Activated CD4-positive, alpha-beta T cell treated with anti-CD3 and anti-CD28 coated beads, Interleukin-2, amount 50 U/mL, for 48 hours (primary cell): ENCODE measurements at regions not wholly inside any gene's neighbourhood (a gene's known extent, or its start where the extent isn't known, plus 50 kb on each side); places are given as distances from the start of the nearest gene placed in this dataset.

ENCODE experiments used
- DNase-seq, 2 experiments: peaks; one replicate each; pipeline ENCODE4 v3.0.0-alpha.2; 2020

- DNase-seq: no peak
Observed at GRCh38 chr1:34668063-34668462, 86.8 kb upstream of the GJB5 start.

- no peak for DNase-seq
Observed at GRCh38 chr1:34670982-34671381, 83.9 kb upstream of the GJB5 start.

- no peak for DNase-seq
Observed at GRCh38 chr1:34671887-34672286, 83.0 kb upstream of the GJB5 start.

DNA sequence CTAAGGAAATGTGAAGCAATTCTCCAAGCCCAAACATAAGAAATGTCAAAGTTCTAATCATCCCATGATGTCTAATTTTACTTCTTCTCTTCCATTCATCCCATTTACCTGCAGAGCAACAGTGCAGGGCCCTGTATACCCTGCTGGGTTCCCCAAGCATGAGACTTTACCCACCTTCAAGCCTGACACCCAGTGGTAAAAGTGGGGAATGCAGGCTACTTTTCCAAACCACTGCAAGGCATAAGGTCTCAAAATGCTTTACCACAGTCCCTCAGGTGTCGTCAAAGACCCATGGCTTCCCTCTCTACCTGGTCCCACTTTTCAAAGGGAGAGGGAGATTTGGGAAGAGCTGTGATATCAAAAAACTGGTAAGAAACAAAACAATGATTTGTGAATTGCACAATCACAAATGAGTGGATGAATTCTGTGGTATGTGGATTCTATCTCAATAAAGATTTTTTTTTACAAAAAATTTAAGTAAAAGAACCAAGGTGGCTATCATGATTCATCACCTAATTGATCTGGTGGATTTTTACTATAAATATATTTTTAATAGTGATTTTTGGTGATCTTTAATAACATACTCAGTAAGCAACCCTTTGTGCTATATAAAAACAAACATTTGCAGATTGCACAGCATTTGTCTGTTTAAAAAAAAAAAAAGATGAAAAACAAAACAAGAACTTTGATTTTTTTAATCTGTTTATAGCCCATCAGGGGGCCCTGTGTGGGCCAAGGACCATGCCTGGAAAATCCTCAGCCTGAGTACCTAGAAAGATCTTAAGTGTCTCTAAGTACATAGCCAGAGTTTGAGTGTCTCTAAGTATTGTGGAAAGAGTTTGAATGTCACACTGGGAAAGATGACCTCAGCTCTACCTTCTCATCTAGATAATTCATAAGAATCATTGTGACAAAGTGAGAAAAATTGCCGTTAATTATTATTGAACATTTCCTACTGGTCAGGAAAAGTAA is 73.1 kb upstream of the GJB5 start:
- DNase-seq: peak; percentile 50 to 62

DNA sequence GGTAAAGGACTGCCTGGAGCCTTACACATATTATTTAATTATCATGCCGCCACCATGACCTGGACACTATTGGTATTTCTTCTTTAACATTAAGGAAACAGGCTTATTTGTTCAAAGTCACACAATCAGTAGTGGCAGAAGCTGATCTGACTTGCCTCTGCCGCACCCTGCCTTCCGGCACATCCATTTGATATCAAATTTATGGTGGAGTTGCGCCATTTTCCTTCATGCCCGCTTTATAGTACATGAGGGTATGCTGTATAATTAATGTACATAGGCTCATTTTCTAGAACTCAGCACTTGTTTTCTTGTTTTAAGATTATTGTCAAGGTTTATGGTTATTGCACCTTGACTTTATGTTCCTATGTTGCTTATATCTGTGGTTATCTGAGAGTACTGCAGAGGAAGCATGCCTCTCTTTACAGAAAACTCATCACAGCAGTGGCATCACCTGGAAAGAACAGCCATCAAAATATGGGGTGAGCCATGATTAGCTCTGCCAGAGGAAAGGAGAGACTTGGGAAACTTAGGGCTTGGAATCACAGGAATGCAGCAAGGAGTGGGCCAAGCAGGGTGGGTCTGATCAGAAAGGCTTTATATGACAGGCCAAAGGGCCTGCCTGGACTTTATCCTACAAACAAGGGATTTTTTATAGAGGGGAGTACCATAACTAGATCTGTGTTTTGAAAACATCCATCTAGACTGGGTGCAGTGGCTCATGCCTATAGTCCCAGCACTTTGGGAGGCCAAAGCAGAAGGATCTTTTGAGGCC is 72.2 kb upstream of the GJB5 start:
- DNase-seq: no peak

DNA sequence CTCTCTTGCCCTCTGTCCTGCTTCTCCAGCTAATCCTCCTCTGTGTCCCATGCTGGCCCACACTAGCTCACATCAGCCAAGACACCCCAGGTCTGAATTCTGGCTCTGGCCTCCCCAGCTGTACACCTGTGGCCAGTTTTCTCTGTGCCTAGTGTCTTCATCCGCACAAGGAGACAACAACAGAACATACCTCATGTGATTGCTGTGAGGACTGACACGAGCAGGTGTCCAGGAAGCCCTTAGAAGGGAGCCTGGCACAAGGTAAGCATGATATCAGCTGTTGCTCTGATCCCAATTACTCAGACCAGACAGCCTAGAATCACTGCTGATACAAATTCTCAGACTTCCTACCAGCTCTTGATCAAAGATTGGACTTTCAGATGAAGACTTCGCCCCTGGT is 71.2 kb upstream of the GJB5 start:
- no peak for DNase-seq

- DNase-seq: peak in 1 of 2 experiments; percentile 3
Observed at GRCh38 chr1:34684266-34684665, 70.6 kb upstream of the GJB5 start.

GRCh38 chr1:34685225-34685624 is 69.6 kb upstream of the GJB5 start:
- no peak for DNase-seq

DNA sequence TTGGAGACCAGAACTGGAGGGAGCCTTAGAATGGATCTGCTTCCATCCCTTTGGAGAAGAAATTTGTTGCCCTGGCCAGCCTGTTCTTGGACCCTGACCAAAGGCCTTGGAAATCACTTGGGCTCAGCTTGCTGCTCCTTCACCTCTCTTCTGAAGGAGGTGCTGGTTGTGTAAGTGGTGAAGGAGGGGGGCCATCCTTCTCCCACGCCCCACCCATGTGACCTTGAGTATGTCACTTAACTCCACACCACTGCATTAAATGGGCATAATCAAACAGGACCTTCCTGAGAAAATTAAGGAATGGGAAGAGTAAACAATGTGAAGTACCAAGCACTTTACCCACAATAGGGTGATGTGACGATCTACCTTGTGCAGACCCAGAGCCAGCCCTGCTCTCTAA is 68.3 kb upstream of the GJB5 start:
- DNase-seq: no peak

DNA sequence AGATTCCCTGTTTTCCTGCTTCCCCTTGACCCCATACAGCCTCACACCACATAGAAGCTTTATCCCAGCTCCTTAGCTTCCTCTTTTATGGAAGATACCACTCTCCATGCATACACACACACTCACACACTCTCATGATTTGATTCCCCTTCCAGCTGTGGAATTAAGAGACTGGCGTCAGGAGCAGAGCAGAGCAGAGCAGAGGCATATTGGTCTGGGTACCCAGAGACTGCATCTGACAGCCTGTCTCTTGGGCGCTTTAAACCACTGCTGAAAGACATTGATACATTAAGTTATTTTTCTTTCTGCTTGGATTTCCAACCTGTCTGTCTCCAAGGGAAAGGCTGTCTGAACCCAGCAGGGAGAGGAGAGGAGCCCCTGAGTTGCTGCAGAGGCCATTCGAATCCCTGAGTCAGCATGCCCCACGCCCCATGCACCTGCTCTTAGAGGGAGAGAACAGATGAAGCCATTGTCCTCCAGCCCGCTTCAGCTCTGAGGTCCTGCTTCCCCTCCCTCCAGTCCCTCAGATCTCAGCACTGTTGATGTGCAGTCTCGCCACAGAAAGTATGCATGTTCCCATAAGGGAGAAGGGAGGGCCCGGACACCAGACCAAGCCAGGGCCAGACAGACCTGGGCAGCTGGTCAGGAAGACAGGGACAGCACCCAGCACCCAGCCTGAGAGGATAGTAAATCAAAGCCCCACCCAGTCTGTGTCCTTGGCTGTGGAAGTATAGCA is 66.7 kb upstream of the GJB5 start:
- DNase-seq: no peak

- DNase-seq: no peak
Observed at GRCh38 chr1:34690269-34690668, 64.6 kb upstream of the GJB5 start.

GRCh38 chr1:34693081-34693480 is 61.8 kb upstream of the GJB5 start:
- no peak for DNase-seq

DNA sequence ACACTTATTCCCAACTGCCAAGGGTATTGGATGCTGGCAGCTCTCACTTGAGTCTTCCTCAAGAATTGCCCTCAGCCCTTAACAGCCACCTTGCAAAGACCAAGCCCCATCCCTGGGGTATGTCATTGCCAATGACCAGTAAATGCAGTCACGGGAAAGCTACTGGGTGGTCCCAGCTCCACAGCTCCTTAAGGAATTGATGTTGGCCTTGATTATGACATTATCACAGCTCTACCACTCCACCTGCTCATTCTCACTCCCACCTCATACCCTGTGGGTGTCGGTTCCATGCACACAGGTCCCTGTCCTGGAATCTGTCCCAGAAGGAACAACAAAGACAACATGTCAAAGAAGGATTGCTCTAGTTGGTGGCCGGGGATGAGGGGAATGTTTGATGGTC is 60.5 kb upstream of the GJB5 start:
- no peak for DNase-seq

GRCh38 chr1:34695580-34695979 is 59.3 kb upstream of the GJB5 start:
- no peak for DNase-seq

- DNase-seq: no peak
Observed at GRCh38 chr1:34696230-34696629, 58.6 kb upstream of the GJB5 start.

DNA sequence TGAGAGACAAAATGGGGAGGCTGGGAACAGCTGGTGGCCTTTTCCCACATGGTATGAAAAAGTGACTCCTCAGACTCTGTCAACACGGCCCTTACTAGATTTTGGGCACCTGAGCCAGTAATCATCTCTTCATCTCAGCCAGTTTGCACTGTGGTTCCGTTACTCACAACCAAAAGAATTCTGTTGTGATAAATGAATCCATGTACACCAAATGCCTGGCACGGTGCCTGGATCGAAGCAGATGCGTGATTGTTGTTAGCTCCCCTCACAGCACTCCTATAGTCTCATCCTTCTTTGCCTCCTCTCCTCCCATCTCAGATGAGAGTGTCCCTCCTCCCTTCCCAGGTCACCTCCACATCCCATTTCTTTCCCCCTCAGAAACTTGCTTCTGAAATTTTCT is 57.9 kb upstream of the GJB5 start:
- DNase-seq: no peak

DNA sequence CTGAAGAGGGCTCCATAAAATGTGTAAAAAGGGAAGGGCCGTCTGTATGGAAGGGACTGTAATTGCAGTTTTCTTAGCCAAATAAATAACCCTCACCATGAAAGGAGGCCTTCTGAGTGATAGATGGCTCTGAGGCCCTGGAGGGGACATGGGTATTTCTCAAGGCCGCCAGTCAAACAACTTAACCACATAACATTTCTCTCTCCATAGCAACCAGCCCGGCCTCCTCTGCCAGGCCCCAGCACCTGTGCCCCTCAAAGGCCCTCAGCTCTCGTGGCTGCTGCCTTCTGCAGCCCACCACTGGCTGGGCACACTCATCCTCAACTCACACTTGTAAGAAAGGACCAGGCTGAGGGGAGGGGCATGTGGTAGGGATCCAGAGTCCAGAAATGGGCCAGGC is 57.0 kb upstream of the GJB5 start:
- DNase-seq: no peak

GRCh38 chr1:34701326-34702060 is 53.4 kb upstream of the GJB5 start:
- DNase-seq: no peak
